ENCODE measurements at regions not wholly inside any gene's neighbourhood (a gene's known extent, or its start where the extent isn't known, plus 50 kb on each side); places are given as distances from the start of the nearest gene placed in this dataset.
"Not testable (repeated sequence)": the region's sequence is repeated elsewhere in the genome, so short reads cannot be mapped to it uniquely, and the experiment has no call there.

DNA sequence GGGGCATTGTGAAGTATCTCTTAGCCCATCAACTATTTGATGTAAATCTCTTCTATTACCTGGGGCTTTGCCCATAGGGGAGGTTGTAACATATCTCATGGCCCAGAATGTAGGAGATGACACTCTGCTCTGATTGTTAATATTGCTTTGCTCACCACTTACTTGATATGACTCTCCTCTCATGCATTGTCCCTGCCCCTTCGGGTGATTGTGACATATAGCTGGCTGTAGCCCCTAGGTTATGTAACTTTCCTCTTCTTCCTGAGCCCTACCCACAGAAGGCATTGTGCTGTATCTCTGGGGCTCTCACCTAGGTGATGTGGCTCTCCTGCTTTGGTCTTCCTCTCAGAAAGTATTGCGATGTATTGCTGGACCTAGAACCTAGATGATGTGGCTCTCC is 69.1 kb upstream of the ZNF91 start:
- Mint-ChIP-seq H3K27me3 (peaks cover 22% of the 10 kb centered on the region), H3K9me3 (peaks cover 44% of the 10 kb centered on the region), H3K36me3 (peaks cover 23% of the 10 kb centered on the region)
- H3K4me1 Mint-ChIP-seq, ATAC-seq, H3K4me3 Mint-ChIP-seq, H3K27ac Mint-ChIP-seq: not testable (repeated sequence)

DNA sequence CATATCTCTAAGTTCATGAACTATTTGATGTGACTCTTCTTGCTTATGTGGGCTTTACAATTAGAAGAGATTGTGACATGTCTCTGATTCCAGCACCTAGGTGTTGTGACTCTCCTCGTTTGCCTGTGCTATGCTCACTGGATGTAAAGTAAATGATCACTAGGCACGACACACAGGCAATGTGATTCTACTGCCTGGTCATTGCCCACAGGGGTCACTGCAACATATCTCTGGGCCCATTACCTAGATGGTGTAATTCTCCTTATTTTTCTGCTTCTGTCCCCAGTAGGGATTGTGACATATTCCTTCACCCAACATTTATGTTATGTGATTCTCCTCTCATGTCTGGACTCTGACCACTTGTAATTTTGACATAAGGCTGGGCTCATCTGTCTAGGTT is 65.8 kb upstream of the ZNF91 start:
- Mint-ChIP-seq H3K27me3 (no peaks in the 10 kb centered on the region), H3K27ac (no peak overlapping the region), H3K9me3 (peaks cover 18% of the 10 kb centered on the region), H3K4me3 (no peak overlapping the region), H3K4me1 (no peaks in the 10 kb centered on the region), H3K36me3 (no peaks in the 10 kb centered on the region)
- no peak for ATAC-seq

GRCh38 chr19:23460656-23461055 is 65.4 kb upstream of the ZNF91 start:
- Mint-ChIP-seq H3K9me3 (peaks cover 15% of the 10 kb centered on the region), H3K27ac (no peak overlapping the region), H3K4me1 (no peaks in the 10 kb centered on the region), H3K36me3 (no peaks in the 10 kb centered on the region), H3K4me3 (no peak overlapping the region), H3K27me3 (no peaks in the 10 kb centered on the region)
- no peak for ATAC-seq
